GM06990 (cell line): ENCODE measurements at regions not wholly inside any gene's neighbourhood (a gene's known extent, or its start where the extent isn't known, plus 50 kb on each side); places are given as distances from the start of the nearest gene placed in this dataset.
"Not testable (repeated sequence)": the region's sequence is repeated elsewhere in the genome, so short reads cannot be mapped to it uniquely, and the experiment has no call there.

Source experiments
- DNase-seq: peaks from one replicate; pipeline ENCODE4 v3.0.0-alpha.2; 2011; ENCODE audit not compliant: insufficient read length; ENCODE audit errors: extremely low read depth
- H3K27me3 ChIP-seq: replicated peaks from 2 replicates; pipeline ENCODE4 v1.6.0; 2011; ENCODE audit warnings: low read length; ENCODE audit not compliant: control insufficient read depth, insufficient read depth
- H3K36me3 ChIP-seq: 2 replicates; pipeline ENCODE4 v1.5.1; 2011; ENCODE audit warnings: low read length; ENCODE audit not compliant: control insufficient read depth, insufficient read depth
- H3K4me3 ChIP-seq: replicated peaks from 2 replicates; pipeline ENCODE4 v1.5.1; 2011; ENCODE audit warnings: low read depth, mild to moderate bottlenecking, control low read depth, low read length
- CTCF ChIP-seq: IDR thresholded peaks from 2 replicates; pipeline ENCODE4 v1.5.1; 2011; ENCODE audit warnings: low read length, control low read depth, mild to moderate bottlenecking, inconsistent platforms; ENCODE audit not compliant: insufficient read depth, poor library complexity, severe bottlenecking

DNA sequence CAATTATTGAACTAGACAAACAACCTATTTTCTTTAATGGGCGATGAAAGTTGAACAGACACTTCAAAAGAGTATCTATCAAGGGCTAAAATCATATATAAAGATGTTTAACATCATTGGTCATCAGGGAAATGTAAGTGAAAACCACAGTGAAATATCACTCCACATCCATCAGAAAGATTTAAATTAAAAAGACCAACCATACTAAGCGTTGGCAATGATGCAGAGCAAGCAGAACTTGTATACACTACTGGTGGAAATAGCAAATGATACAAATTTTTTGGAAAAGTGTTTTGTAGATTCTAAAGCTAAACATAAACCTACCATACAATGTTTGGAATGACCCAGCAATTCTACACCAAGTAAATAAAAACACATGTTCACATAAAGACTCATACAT, 65.9 kb upstream of the THBS1 start:
- DNase-seq = no peak
- H3K36me3 ChIP-seq = no peaks in the 10 kb centered on the region
- TF ChIP-seq CTCF = no peak
- H3K27me3 ChIP-seq = no peaks in the 10 kb centered on the region; the same call in none of the 2 replicates
- H3K4me3 ChIP-seq = no peak overlapping the region

DNA sequence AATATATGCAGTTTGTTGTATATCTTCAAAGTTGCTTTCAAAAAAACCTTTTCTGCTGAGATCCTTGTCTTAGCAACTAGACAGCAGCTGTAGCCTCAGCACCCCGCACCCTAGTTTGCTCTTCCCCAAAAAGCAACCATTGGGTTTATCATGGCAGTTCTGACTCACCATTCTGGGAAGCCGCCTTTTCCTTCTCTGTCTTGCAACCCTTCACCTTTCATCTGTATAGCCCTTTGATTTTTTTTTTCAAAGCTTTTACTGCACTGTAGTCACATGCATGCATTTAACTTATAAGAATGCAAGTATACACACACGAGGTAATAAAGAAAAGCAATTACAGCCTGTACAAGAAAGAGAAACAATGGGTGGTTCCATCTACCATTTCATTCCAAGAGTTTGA, 65.1 kb upstream of the THBS1 start:
- Histone ChIP-seq H3K36me3 (no peaks in the 10 kb centered on the region), H3K27me3 (no peaks in the 10 kb centered on the region; the same call in 1 of the 2 replicates), H3K4me3 (no peak overlapping the region)
- no peak for TF ChIP-seq CTCF
- no peak for DNase-seq

DNA sequence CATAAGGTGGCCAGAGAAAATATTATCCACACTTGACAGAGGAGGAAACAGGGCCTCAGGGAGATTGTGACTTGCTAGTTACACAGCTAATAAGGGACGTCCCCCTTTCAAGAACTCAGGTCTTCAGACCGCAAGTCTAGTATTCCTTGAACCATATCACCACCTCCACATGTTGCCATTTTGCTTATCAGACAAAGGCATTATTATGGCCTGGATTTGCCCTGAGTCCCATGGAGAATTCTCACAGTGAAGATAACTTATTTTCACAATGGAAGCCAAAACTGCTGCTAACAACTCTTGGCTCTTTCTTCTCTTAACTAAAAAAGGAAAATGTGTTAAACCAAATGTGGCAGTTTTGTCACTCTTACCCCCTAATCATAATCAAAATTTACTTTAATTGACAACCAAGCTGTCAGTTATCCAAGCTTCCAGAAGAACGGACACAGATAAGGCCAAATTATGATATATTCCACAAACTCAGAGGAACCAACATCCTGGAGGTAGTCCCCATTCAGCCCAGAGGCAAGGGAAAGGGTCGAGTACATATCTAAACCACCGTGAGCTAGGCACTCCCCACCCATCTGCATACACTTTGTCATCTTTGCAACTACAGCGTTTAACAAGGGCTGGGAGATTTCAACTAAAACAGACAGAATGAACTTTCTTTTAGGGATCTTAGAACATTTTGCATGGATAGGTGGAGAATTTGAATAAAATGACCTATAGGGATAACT, 63.6 kb upstream of the THBS1 start:
- H3K27me3 ChIP-seq = peaks cover 2% of the 10 kb centered on the region
- H3K4me3 ChIP-seq = no peak overlapping the region
- TF ChIP-seq CTCF = no peak

GRCh38 chr15:39523968-39524367, 56.9 kb upstream of the THBS1 start:
- not testable (repeated sequence) for H3K27me3 ChIP-seq, DNase-seq, H3K4me3 ChIP-seq, H3K36me3 ChIP-seq

More for the DNA sequence above, 63.6 kb upstream of the THBS1 start:
- DNase-seq = no peak
- no peaks in the 10 kb centered on the region for H3K36me3 ChIP-seq

DNA sequence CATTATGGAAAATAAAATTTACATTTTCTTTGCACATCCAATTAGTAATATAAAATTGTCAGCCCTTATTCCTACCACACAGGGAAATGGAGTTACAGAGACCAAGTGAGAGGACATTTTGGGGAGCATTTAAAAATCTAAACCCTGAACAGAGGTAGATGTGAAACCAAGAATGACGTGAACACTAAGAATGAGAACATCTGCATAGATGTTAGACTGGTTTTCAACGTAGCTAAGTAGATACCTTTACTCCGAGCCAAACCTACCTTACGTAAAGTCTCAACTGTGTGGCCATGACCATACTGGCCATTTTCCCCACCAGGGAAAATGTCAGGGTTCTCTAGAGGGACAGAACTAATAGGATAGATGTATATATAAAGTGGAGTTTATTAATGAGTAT, 51.4 kb upstream of the THBS1 start:
- H3K4me3 ChIP-seq = no peak overlapping the region
- no peaks in the 10 kb centered on the region for H3K36me3 ChIP-seq
- no peaks in the 10 kb centered on the region for H3K27me3 ChIP-seq
- DNase-seq = no peak
- TF ChIP-seq CTCF = no peak

DNA sequence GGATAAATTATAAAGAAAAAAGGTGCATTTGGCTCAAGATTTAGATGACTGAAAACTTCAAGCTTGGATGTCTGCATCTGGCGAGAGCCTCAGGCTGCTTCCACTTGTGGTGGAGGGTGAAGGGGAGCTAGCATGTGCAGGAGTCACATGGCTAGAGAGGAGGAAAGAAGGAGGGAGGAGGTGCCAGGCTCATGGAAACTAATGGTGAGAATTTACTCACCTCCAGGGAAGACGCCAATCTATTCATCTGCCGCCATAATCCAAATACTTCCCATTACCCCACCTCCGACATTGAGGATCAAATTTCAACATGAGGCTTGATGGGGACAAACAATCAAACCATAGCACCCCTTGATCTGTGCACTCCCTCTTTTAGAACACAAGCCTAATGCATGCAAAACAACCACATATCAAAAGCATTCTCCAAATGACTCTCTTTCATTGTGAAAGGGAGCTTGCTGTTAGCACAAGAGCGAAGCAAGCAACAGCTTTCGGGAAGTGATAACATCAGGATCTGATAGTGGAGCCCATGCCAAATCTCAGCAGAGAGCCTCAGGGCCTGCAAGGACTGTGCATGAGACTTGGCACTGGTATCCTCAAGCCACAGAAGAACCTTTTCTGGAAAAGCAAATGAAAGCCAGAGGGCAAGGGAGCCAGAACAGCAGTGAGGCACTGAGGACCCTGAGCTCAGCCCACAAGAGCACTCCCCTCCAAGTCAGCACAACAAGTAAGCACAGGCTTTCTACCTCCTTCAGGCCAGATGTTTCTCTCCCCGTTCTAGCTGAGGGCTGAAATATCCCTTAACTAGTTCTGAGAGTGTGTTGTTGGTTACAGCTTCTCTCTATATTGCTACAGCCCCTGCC, 50.2 kb upstream of the THBS1 start:
- Histone ChIP-seq H3K4me3 (no peak overlapping the region), H3K36me3 (no peaks in the 10 kb centered on the region), H3K27me3 (no peaks in the 10 kb centered on the region)
- DNase-seq = no peak
- no peak for TF ChIP-seq CTCF
